ENCODE measurements at regions not wholly inside any gene's neighbourhood (a gene's known extent, or its start where the extent isn't known, plus 50 kb on each side); places are given as distances from the start of the nearest gene placed in this dataset.

DNA sequence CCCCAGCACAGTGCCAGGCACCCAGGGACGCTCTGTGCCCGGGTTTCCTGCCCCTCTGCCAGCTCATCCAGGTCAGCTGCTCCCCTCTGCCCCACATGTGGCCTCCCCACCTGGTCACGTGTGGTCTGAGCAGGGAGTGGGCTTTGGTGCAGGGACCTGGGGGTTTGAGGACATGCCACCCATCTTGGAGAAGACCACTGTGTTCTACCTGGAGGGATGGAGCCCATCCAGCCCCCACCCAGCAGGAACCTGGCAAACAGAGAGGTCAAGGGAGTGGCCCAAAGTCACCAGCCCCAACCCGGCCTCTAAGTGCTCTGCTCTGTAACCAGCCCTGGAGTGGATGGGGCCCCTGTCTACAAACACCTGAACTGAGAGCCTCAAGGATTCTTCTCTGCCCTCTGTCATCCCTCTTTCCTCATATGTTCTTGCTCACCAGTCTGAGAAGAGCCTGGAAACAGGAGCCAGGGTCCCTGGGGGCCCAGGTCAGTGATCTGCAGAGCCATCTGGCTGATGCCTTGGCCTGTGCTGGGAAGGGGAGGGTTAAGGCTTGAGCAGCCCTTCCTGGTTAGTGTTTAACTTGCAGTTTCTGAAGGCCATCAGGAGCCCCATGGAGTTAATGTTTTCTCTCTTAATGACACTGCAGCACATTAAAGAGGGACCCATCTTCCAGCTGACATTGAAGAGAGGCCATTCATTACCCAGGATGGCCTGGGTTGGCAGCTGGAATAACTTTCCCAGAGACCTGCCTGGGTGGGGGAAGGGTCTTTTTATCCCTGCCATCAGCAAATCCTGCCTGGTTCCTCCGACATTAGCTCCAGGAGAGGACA lies 235.4 kb downstream of the PTPRU start:
- no peak for DNase-seq

DNA sequence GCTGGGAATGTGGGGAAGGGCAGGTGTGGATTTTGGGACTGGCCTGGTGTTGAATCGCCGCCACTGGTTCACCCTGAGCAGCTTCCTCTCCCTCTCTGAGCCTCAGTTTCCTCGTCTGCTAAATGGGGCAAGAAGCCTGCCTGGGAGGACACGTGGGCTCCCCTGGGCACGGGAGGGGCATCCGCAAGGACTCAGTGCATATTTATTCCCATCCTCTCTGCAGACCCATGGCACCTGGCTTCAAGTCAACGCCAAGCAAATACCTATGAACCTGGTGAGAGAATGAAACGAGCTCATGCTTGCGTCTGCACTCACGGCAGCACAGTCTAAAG lies 234.4 kb downstream of the PTPRU start:
- no peak for DNase-seq

DNA sequence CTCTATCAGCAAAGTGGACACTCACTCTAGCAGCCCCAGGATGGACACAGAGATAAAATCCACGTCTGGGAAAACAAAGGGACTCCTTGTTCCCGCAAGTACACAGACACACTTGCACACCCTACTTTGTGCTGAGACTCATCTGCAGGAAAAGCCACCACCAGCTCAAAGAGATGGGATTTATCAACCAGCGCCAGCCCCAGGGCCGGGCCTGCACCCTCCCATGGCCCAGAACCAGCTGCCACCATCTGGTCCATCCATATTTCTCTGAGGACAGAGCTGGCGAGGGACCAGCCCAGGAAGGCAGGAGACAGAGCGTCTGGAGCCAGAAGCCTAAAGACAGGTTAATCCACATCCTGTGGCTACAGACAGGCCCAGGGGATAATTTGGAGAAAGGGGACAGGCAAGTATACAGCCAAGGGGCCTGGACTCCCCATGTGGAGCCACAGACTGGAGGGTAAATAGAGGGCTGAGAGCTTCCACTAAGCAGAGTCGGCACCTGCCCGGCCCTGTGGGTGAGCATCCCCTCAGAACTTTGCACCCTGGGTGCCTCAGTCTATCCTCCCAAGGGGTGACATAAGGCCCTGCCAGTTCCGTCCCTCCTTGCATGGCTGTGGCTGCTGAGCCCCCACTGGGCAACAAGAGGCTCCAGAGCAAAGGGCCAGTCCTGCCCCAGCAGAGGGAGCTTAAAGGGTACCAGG lies 233.9 kb downstream of the PTPRU start:
- no peak for DNase-seq

DNA sequence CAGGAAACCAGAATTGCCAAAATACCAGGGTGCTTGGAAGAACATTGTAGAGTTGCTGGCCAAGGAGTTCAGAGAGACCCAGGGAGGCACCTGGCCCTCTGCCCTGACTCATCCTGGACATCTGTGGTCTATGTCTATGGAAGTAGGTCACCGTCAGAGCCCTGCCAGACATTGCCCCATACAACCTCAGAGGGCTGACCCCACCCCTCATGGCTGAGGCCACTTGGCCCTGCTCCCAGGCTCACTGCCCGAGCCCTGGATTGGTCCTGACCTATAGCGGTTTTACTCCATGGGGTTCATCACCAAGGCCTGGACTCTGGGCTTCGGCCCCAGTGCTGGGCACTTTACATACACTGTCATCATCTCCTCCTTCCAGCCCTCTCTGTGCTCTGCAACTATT lies 233.1 kb downstream of the PTPRU start:
- no peak for DNase-seq

DNA sequence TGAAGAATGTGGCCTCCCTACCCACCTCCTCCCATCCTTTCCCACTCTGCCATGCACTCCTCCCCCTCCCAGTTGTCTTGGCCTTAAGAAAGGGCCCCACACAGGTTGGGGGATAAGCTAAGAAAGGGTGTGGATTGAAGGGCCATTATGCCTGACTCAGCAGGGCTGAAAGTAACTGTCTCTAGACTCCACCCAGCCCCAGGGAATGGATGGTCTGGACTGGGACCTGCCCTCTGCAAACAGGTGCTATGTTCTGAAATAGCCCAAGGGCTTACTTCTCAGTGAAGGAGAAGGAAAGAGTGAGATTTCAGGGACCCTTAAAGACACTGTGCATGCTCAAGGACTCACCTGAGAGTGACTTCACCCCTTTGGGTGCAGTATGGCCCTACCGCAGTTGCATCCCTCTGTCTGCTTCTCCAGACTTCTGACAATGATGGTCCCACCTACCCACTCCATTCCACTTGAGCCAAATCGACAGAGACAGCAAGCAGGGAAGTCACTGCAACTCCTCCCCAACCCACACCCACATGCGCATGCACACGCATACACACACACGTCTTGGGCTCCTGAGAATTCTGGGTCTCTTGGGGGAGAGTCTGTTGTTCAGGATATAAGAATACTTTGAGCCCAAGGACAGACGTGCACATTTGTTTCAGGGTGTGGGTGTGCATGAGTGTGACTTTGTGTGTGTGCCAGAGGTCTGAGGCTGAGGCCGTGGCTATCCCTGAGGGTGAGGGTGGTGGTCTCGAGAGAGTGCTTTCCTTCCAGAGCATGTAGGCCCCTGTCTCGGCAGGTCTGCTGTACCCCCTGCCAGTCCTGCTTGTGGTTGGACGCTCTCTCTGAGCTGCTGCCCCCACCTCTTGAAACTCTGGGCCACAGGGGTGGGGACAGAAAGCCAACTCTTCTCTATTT lies 231.9 kb downstream of the PTPRU start:
- no peak for DNase-seq

DNA sequence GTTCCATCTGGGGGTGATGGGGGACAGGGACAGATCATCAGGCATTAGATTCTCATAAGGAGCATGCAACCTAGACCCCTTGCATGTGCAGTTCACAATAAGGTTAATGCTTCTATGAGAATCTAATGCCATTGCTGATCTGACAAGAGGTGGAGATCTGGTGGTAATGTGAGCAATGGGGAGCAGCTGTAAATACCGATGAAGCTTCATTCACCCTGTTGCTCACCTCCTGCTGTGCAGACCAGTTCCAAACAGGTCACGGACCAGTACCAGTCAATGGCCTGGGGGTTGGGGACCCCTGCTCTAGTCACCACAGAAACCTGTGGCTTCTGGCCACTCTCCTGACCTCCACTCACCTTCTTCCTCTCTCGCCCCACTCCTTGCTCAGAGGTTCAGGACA lies 229.9 kb downstream of the PTPRU start:
- DNase-seq, result no peak

DNA sequence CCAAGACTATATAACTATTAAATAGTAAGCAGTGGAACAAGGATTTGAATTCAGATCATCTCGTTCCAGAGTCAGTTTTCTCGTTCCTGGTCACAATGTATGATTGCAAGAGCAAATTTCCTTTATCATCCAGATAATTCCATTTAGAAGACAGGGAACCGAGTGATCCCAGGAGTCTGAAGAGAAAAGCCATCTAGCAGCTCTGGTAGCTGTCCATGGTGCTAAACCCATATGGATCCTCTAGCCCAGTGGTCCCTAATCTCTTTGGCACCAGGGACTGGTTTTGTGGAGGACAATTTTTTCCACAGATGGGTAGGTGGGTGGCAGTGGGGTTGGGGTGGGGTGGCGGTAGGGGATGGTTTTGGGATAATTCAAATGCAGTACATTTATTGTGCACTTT lies 229.4 kb downstream of the PTPRU start:
- DNase-seq, result no peak

DNA sequence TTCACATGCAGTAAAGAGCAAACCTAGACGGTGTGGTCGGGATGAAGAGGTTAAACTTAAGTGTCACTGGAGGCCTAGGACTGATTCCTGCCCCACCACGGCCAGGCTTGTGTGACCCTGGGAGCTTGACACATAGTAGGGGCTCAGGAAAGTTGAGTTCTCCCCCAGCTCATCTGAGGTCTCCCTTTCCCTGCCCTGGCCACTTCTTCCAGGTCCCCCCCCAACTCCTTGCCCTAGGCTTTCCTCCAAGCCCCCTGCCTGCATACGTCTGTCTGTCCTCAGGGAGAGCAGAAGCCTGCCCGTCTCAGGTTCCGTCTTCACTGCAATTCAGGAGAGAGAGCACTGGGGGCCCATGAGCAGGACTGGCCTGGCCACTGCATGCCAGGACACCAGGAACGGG lies 225.8 kb downstream of the PTPRU start:
- no peak for DNase-seq

DNA sequence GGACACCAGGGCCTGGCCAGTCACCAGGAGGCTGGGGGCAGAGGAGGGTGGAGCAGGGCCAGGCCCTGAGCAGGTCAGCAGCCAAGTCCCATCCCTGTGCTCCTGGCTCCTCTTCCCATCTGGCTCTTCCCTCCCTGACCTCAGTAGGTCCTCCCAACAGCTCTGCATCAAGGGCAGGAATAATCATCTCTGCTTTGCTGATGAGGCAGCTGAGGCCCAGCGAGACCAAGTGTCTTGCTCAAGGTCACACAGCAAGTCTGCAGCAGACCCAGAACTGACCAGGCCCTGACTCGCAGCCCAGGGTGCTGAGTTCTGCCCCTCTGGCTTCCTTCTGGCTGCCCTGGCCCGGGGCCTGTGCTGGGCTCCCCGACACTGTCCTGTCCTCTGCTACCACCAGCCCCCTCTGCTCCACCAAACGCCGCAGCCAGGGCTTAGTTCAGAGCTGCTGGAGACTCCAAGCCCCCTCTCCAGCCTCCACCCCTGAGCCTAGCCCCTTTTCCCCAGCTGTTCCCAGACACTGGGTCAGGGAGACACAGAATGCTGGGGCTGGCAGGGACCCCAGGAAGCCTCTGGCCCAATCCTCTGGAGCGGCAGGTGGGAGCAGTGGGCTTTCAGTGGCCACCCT lies 224.9 kb downstream of the PTPRU start:
- no peak for DNase-seq

DNA sequence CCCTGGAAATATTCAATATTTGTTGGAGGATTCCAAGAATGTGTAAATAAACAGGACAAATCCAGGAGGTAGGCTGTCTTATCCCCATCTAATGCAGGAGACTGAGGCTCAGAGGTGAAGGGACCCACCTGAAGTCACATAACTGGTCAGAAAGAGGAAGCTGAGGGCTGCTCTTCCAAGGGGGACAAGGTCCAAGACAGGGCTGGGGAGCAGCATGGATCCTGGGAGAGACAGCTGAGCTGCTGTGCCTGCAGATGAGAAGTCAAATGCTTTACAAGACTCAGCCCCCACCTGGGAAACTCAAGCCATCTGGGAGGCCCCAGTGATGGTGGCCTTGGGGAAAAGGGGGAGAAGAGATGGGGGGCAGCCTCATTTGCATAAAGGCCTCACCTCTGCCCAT lies 224.4 kb downstream of the PTPRU start:
- DNase-seq, result no peak

DNA sequence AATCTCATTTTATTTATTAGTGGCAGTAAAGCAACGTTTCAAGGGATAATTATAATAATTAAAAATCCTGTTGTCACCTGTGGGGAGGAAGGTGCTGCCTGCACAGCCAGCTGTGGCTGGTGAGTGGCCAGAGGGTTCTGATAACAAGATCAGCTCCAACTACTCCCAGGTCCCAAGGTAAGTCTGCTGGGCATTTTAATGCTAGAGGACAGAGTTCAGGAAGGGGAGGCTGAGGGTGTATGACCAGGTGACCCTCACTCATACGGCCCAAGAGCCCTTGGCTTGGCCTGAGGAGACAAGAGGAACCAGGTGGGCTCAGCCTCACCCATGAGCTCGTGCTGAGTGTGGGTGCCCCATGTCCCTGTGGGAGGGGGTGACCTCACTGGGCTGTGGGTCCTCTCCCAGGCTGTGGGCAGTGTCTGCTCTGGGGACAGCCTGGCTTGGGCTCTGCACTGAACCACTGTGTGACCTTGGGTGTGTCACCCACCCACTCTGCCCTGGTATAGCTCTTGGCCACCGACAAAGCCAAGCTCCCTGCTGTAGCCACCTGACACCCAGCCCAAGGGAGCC lies 223.8 kb downstream of the PTPRU start:
- DNase-seq, result no peak

DNA sequence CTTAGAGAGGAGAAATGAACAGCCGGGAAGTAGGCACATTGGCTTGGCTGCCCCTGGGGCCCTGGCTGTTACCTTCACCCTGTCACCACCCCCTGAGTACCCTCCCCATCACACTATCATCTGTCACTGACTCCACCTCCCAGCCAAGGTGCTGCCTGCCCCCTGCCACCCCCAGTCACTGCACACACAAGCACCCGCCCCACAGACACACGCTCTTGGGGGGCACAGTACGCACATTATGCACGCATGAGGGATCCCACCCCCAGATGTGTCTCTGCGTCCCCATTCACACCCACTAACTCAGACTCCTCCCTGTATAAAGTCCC lies 223.3 kb downstream of the PTPRU start:
- no peak for DNase-seq

DNA sequence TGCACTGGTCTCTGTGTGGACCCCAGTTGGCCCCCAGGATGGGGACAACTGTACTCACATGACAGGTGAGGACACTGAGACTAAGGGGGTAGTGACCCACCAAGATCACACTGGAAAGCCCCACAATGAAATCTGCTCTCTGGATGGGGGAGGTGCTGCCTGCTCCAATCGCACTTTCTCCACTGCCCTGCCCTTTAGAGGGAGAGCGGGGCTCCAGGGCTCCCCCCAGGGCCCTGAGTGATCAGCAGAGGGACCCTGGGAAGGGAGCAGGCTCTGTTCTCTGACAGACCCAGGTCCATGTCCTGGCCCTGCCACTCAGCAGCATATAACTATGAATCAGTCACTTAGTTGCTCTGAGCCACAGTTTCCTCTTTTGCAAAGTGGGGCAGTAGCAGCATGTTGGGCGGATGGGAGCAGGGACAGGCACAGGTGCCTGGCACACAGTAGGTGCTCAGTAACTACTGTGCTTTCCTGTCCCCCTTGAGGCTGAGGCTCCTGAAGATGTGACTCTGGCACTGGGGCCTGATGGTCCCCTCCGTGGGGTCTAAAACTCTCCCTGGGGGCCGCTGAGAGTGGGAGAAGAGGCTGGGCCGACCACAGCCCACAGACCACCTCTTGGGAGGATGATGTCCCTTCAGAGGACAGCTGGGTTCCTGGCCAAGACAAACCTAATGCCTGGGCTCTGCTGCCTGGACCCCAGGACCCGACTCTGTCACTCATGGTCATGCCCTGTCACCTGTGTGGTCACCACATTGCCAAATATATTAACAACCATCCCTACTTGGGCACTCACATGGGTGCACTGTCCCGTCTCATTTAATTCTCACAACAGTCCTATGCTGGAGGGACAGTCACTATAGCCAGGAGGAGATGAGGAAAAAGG lies 222.7 kb downstream of the PTPRU start:
- no peak for DNase-seq

DNA sequence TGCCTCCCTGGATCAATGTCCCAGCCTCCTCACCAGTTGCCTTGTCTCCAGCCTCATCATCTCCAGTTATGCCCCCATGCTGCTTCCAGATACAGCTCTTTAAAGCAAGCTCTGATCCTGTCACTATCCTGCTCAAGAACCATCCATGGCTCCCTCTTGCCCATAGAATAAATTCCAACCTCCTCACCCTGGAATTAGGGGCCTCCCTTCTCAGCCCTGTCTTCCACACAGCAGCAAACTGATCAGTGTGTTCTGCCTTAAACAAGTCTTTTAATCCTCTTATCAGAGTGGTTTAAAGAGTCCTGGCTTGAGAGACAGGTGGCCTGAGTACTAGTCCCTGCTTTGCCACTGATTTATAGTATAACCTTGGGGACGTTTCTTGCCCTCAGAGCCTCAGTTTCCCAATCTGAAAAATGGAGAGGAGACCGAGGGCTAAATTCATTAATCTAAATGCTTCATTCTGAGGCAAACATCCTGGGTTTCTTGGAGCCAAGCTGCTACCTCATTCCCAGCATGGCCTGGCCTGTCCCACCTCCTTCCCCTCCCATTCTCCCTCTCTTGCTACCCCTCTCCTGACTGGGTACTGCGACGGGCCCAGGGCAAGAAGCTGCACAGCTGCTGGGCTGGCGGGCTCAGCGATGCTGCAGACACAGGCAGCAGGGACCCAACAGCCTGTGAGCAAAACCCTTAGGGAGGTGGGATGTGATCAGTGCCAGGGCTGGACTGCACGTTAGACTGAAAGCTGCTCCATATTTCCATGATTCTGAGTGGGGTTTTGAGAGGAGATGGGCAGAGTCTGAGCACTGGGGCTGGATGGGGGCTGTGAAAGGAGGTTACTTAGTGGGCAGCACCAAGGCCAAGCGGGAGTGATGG lies 221.4 kb downstream of the PTPRU start:
- DNase-seq, result no peak

DNA sequence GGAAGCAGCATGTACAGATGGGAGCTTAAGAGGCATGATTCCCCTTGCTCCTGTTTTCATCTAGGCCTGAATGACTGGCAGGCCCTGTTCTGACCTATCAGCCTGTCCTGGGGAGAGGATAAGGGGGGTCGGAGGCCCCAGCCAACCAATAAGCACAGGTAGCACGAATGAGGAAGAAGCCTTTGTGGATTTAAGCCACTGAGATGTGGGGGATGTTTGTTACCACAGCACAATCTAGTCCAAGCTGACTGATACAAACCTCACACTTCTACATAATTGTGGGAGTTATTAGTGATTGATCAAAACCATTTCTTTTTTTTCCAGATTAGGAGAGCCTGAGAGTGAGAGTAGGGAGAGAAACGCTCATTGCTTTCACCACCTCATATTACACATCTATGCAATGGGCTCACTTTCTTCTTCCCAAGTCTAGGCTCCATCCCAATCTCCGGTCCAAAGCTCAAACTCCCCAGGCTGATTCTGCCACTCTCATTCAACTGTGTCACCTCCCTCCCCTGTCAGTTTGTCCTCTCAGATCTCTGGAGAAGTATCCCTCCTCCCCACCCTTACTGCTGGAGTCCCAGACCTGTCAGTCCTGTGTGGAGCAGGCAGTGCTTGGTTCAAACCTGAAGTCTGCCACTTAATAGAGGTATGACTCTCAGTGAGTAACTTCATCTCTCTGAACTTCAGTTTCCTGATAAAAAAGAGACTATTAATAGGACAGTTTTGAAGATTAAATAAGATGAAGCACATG lies 220.5 kb downstream of the PTPRU start:
- DNase-seq, result no peak

DNA sequence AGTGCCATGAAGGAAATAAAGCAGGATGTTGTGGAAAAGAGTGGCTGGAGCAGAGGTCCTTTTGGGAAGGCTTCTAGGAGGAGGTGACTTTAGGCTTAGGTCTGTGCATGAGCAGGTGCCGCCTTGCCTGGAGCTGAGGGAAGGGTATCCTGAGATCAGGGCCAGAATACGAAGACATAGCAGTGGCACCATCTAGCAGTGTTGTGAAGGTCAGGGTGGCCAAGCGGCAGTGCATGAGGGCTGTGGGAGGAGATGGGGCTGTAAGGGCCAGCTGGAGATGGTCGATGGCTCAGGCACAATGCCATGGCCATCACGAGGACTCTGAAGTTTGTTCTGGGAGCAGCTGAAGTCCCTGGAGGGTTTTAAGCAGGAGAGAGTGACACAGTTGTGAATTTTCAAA lies 219.5 kb downstream of the PTPRU start:
- no peak for DNase-seq

DNA sequence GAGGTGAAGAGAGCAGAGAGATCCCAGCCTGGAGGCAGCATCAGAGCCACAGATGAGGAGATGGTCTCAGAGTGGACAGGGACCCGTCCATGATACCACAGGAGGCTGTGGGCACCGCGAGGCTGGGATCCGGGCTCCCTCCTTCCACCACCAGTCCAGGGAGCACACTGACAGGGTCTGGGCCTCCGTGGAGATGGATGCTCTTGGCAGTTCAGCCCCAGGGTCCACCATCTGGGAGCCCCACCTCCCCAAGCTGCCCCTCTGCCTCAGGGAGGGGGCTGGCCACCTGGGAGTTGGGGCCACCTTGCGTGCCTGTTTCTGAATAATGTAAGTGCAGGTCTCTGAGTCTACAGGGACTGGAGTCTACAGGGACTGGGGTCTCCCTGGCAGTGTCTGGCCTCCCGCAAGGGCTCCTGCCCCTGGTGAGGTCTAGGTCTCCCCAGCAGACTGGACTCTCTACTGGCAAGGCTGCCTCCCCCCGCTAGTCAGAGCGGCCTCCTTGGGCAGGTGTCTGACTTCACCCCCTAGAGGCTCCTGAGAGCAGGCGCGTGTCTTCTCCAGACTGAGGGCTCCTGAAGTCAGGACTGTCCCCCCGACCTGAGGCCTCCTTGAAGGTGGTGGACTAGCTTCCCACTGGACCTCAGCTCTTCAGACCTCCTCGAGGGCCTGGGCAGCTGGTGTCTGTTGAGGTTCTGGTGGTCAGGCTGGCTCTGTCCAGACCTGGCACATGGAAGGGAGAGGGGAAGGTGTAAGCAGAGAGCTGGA lies 218.5 kb downstream of the PTPRU start:
- no peak for DNase-seq

DNA sequence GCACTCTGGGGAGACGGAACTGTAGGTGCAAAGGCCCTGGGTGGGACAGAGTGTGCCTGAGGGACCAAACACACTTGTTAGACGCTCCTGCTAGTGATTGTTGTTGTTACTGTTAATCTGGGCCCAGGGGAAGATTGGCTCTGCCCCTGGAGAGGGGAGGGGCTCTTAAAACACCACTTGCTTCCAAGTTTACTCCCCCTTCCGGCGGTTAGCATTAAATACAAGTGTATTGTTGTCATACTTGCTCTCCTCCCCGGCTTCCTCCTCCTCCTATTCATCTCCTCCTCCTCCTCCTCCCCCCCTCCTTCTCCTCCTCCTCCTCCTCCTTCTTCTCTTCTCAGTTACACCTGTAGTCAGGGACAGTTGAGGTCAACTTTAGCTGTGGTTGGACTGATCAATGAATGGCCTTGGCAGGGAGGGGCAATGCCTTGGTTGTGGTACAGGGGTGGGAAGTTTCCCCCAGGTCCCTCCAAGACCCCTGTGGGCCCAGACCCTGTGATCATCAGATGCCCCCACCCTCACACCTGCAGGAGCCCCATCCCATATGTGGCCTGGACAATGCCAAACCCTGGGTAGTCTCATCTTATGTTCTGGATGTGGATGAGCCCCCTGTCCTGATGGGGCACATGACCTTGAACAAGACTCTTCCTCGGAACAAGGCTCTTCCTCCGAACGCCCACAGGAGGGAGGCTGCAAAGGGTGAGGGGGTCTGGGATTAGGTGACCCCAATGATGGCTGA lies 217.3 kb downstream of the PTPRU start:
- peak; percentile 4 to 21 for DNase-seq

Measured in right lung (tissue), 2 donors.